AG04450 (cell line): ENCODE measurements at regions not wholly inside any gene's neighbourhood (a gene's known extent, or its start where the extent isn't known, plus 50 kb on each side); places are given as distances from the start of the nearest gene placed in this dataset.

Experiments used
- CTCF ChIA-PET: fragments of 300-600, 350-600 bp; formaldehyde crosslinking; extraction: SDS; loops from one replicate; lab custom pipeline; 2022; ENCODE audit warnings: antibody characterized with exemption, inconsistent platforms; lab: Charles Lee
- POLR2A ChIA-PET: fragments of 350-600 bp; formaldehyde crosslinking; extraction: SDS; loops from one replicate; lab custom pipeline; 2021; ENCODE audit warnings: antibody characterized with exemption, inconsistent platforms; lab: Yijun Ruan, JAX
- DNase-seq: peaks from one replicate; pipeline ENCODE4 v3.0.0-alpha.2; 2011; ENCODE audit warnings: low read depth, low spot score
- H3K27ac ChIP-seq: one replicate; pipeline ENCODE4 v1.5.1; 2012; ENCODE audit warnings: low read depth, low read length, control low read depth
- H3K27me3 ChIP-seq: one replicate; pipeline ENCODE4 v1.6.0; 2012; ENCODE audit warnings: low read length; ENCODE audit not compliant: control insufficient read depth, insufficient read depth
- H3K4me3 ChIP-seq: 2 replicates; pipeline ENCODE4 v1.5.1; 2011; ENCODE audit warnings: mild to moderate bottlenecking, low read depth, low read length, control low read depth
- H3K9me3 ChIP-seq: 2 replicates; pipeline ENCODE4 v1.5.1; 2012; ENCODE audit warnings: low read length; ENCODE audit not compliant: control insufficient read depth, insufficient read depth
- TF ChIP-seq, protein P1 (sequence below): IDR thresholded peaks from 2 replicates; pipeline ENCODE4 v1.5.1; 2011; ENCODE audit warnings: low read depth, low read length, control low read depth, inconsistent platforms

- TF ChIP-seq, protein P1, sequence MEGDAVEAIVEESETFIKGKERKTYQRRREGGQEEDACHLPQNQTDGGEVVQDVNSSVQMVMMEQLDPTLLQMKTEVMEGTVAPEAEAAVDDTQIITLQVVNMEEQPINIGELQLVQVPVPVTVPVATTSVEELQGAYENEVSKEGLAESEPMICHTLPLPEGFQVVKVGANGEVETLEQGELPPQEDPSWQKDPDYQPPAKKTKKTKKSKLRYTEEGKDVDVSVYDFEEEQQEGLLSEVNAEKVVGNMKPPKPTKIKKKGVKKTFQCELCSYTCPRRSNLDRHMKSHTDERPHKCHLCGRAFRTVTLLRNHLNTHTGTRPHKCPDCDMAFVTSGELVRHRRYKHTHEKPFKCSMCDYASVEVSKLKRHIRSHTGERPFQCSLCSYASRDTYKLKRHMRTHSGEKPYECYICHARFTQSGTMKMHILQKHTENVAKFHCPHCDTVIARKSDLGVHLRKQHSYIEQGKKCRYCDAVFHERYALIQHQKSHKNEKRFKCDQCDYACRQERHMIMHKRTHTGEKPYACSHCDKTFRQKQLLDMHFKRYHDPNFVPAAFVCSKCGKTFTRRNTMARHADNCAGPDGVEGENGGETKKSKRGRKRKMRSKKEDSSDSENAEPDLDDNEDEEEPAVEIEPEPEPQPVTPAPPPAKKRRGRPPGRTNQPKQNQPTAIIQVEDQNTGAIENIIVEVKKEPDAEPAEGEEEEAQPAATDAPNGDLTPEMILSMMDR, result no peak
- Histone ChIP-seq H3K27me3 (no peaks in the 10 kb centered on the region), H3K4me3 (no peak overlapping the region), H3K9me3 (no peaks in the 10 kb centered on the region), H3K27ac (no peak overlapping the region)
- ChIA-PET CTCF (no interaction called here), POLR2A (no interaction called here)
- DNase-seq, result no peak
Observed at GRCh38 chr1:213884942-213885341, 102.8 kb upstream of the PROX1 start.

DNA sequence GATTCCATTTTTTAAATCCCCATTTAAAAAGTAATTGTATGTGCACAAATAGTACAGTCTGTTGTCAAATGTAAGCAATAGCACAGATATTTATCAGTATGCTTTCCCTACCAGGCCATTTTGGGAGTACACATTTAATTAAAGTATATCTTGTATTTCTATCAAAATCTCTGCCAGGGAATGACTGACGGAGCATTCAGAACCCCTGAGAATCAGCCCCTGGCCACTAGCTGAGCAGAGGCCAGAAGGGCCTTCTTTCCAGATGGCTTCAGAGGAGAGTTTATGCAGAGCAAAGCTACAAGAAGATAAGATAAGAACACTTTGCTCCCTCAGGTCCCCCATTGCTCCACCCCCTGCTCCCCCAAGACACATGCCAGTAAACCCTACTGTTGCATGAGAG, 99.9 kb upstream of the PROX1 start:
- ChIA-PET POLR2A (no interaction called here), CTCF (no interaction called here)
- DNase-seq, result no peak
- Histone ChIP-seq H3K27ac (no peak overlapping the region), H3K27me3 (no peaks in the 10 kb centered on the region), H3K9me3 (no peaks in the 10 kb centered on the region), H3K4me3 (no peak overlapping the region)
- TF ChIP-seq, protein P1, result no peak

DNA sequence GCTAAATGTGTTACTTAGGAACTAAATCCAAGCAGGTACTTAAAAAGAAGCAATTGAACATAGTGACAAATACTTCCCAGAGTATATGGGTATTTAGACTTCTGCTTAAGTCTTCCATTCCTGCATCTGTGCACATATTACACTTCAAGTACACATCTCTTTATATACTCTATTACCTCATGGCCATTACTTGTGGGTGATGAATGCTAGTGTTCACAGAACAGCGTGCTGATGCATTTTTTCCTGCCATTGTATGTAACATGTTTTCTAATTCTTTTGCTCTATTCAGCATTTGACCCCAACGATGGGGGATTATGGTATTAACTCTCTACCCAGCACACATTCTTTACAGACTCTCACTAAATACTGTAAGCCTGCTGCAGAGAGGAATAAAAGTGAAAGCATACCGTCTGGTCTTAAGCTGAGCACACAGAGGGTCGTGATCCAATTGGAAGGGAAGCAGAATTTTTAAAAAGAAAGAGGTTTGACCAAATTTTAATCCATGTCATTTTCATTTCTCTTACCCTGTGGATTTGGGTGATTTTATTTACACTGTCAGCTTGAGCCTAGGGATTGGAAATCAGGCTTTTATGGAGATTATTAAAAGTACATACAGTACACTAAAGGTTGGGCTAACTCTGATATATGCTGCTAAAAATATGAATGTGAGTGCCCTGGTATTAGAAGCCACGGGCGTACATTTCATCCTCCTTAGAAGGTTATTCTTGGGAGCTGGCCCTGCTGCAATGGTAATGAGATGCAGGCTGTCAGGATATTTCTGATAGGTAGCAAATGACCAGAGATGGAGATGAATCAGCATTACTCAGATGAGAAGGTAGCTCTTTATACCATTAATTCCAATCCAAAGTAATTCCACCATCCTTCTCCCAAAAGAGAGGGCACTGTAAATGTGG, 95.5 kb upstream of the PROX1 start:
- TF ChIP-seq, protein P1, result no peak
- DNase-seq, result no peak
- CTCF ChIA-PET, result no interaction called here
- POLR2A ChIA-PET, result no interaction called here
- Histone ChIP-seq H3K4me3 (no peak overlapping the region), H3K27me3 (no peaks in the 10 kb centered on the region), H3K9me3 (no peaks in the 10 kb centered on the region), H3K27ac (no peak overlapping the region)

DNA sequence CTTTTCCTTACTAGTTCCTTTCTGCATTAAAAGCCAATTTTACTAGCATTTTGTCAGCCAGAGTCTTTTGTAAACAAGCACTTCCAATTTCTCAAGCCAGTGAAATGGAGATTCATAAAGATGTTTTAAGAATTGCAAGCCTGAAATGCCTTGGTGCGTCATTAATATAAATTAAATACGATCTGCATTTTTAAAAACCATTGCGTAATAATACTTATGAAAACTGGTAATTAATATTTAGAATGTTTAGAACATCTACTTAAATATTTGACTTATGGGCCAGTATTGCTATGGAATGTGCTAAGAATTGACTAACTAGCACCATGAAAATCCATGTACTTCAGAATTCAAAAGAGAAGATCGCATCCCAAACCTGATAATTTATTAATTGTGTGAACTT, 89.1 kb upstream of the PROX1 start:
- DNase-seq, result no peak
- H3K4me3 ChIP-seq, result no peak overlapping the region
- H3K27ac ChIP-seq, result no peak overlapping the region
- no peaks in the 10 kb centered on the region for H3K9me3 ChIP-seq
- TF ChIP-seq, protein P1, result no peak
- H3K27me3 ChIP-seq, result no peaks in the 10 kb centered on the region
- CTCF ChIA-PET, result no interaction called here
- POLR2A ChIA-PET, result no interaction called here

- TF ChIP-seq, protein P1, result no peak
Observed at GRCh38 chr1:213899413-213899812, 88.4 kb upstream of the PROX1 start.

More at GRCh38 chr1:213899413-213899812, 88.4 kb upstream of the PROX1 start:
- Histone ChIP-seq H3K27ac (no peak overlapping the region), H3K27me3 (no peaks in the 10 kb centered on the region), H3K9me3 (no peaks in the 10 kb centered on the region), H3K4me3 (no peak overlapping the region)
- ChIA-PET POLR2A (no interaction called here), CTCF (no interaction called here)
- DNase-seq, result no peak
